Stimulated activated CD4-positive, alpha-beta T cell treated with anti-CD3 and anti-CD28 coated beads, TNF-alpha, amount 100 ng/mL, for 24 hours (primary cell): ENCODE measurements at regions not wholly inside any gene's neighbourhood (a gene's known extent, or its start where the extent isn't known, plus 50 kb on each side); places are given as distances from the start of the nearest gene placed in this dataset.
"Not testable (repeated sequence)": the region's sequence is repeated elsewhere in the genome, so short reads cannot be mapped to it uniquely, and the experiment has no call there.

Source experiments
- DNase-seq, 3 experiments: peaks; one replicate each; pipeline ENCODE4 v3.0.0-alpha.2; 2020; ENCODE audit warnings: low read depth in 3 of 3

- no peak for DNase-seq
Observed at GRCh38 chr9:73344060-73344459, 192.4 kb downstream of the ANXA1 start.

- DNase-seq = no peak
Observed at GRCh38 chr9:73347123-73347522, 195.5 kb downstream of the ANXA1 start.

- no peak for DNase-seq
Observed at GRCh38 chr9:73347720-73348119, 196.1 kb downstream of the ANXA1 start.

GRCh38 chr9:73348471-73348870 lies 196.8 kb downstream of the ANXA1 start:
- DNase-seq = no peak

- no peak for DNase-seq
Observed at GRCh38 chr9:73349476-73349875, 197.8 kb downstream of the ANXA1 start.

GRCh38 chr9:73357607-73358006 lies 205.9 kb downstream of the ANXA1 start:
- DNase-seq = no peak

- DNase-seq = no peak
Observed at GRCh38 chr9:73370053-73370452, 218.4 kb downstream of the ANXA1 start.

GRCh38 chr9:73371801-73372200 lies 220.1 kb downstream of the ANXA1 start:
- no peak for DNase-seq

GRCh38 chr9:73380411-73380810 lies 228.7 kb downstream of the ANXA1 start:
- DNase-seq = no peak

GRCh38 chr9:73402081-73403028 lies 250.7 kb downstream of the ANXA1 start:
- no peak for DNase-seq

GRCh38 chr9:73411494-73411893 lies 259.8 kb downstream of the ANXA1 start:
- DNase-seq = no peak

- DNase-seq = no peak
Observed at GRCh38 chr9:73412874-73413273, 261.2 kb downstream of the ANXA1 start.

- no peak for DNase-seq
Observed at GRCh38 chr9:73423891-73424290, 272.2 kb downstream of the ANXA1 start.

- no peak for DNase-seq
Observed at GRCh38 chr9:73426269-73426668, 274.6 kb downstream of the ANXA1 start.

GRCh38 chr9:73434826-73435225 lies 283.2 kb downstream of the ANXA1 start:
- no peak for DNase-seq

GRCh38 chr9:73437758-73438157 lies 286.1 kb downstream of the ANXA1 start:
- DNase-seq = no peak

- DNase-seq = not testable (repeated sequence)
Observed at GRCh38 chr9:73439839-73440238, 288.2 kb downstream of the ANXA1 start.

- DNase-seq = no peak
Observed at GRCh38 chr9:73441223-73441622, 289.6 kb downstream of the ANXA1 start.

- DNase-seq = no peak
Observed at GRCh38 chr9:73441890-73442818, 290.5 kb downstream of the ANXA1 start.

- no peak for DNase-seq
Observed at GRCh38 chr9:73444821-73445220, 293.2 kb downstream of the ANXA1 start.

- not testable (repeated sequence) for DNase-seq
Observed at GRCh38 chr9:73445384-73445783, 293.7 kb downstream of the ANXA1 start.

GRCh38 chr9:73446306-73446705 lies 294.6 kb downstream of the ANXA1 start:
- DNase-seq = no peak
